ENCODE measurements at regions not wholly inside any gene's neighbourhood (a gene's known extent, or its start where the extent isn't known, plus 50 kb on each side); places are given as distances from the start of the nearest gene placed in this dataset.

DNA sequence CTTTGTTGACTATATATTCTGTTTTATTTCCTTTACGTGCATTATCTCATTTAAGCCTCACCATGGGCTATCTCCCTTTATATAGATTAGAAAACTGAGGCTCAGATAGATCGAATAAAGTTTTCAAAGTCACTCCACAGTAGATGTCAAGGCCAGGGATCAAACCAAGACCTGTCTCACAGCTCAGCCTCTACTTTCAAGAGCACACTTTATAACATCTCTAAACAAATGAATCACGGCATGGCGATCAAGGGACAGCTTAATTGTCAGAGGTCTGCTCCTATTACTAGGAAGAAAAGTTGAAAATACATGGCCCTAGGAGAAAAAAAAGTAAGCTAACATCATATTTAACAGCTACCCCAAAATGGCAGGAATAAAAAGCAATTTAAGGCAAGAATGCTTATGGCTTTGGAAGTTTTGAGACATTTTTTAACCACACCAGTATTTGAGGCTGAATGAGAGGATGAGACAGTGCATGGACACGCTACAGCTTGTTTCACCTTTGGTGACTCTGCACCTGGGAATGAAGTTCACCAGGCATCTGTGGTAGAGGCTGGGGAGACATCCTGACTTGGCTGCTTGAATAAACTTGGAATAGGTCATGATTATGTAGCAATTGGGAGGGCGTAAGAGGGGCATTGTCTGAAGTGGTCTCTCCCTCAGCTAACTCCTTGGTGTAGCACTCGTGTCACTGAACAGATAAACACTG, 486.8 kb upstream of the WWC1 start:
- TF ChIP-seq CHD2 (IDR thresholded peaks at IDR 0.05; ENCODE audit: borderline replicate concordance, low read depth, low read length) = no peak
- TF ChIP-seq, protein P1, sequence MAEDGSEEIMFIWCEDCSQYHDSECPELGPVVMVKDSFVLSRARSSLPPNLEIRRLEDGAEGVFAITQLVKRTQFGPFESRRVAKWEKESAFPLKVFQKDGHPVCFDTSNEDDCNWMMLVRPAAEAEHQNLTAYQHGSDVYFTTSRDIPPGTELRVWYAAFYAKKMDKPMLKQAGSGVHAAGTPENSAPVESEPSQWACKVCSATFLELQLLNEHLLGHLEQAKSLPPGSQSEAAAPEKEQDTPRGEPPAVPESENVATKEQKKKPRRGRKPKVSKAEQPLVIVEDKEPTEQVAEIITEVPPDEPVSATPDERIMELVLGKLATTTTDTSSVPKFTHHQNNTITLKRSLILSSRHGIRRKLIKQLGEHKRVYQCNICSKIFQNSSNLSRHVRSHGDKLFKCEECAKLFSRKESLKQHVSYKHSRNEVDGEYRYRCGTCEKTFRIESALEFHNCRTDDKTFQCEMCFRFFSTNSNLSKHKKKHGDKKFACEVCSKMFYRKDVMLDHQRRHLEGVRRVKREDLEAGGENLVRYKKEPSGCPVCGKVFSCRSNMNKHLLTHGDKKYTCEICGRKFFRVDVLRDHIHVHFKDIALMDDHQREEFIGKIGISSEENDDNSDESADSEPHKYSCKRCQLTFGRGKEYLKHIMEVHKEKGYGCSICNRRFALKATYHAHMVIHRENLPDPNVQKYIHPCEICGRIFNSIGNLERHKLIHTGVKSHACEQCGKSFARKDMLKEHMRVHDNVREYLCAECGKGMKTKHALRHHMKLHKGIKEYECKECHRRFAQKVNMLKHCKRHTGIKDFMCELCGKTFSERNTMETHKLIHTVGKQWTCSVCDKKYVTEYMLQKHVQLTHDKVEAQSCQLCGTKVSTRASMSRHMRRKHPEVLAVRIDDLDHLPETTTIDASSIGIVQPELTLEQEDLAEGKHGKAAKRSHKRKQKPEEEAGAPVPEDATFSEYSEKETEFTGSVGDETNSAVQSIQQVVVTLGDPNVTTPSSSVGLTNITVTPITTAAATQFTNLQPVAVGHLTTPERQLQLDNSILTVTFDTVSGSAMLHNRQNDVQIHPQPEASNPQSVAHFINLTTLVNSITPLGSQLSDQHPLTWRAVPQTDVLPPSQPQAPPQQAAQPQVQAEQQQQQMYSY (CRISPR knock-in tag; IDR thresholded peaks at IDR 0.05) = no peak

Data from GM12878 (cell line).